EL (cell line): ENCODE measurements at regions not wholly inside any gene's neighbourhood (a gene's known extent, or its start where the extent isn't known, plus 50 kb on each side); places are given as distances from the start of the nearest gene placed in this dataset.
"Not testable (repeated sequence)": the region's sequence is repeated elsewhere in the genome, so short reads cannot be mapped to it uniquely, and the experiment has no call there.

Experiments used
- DNase-seq: peaks from one replicate; pipeline ENCODE4 v3.0.0-alpha.2; 2016

- DNase-seq = no peak
Measured at GRCh38 chr10:21125471-21126228, 228.5 kb upstream of the NEBL start.

- no peak for DNase-seq
Measured at GRCh38 chr10:21122907-21123306, 225.8 kb upstream of the NEBL start.

GRCh38 chr10:21121822-21122221, 224.7 kb upstream of the NEBL start:
- not testable (repeated sequence) for DNase-seq

- no peak for DNase-seq
Measured at GRCh38 chr10:21114683-21115082, 217.6 kb upstream of the NEBL start.

- DNase-seq = no peak
Measured at GRCh38 chr10:21110358-21110757, 213.2 kb upstream of the NEBL start.

GRCh38 chr10:21106931-21107330, 209.8 kb upstream of the NEBL start:
- DNase-seq = not testable (repeated sequence)

GRCh38 chr10:21105331-21105730, 208.2 kb upstream of the NEBL start:
- not testable (repeated sequence) for DNase-seq

GRCh38 chr10:21100871-21101514, 203.9 kb upstream of the NEBL start:
- no peak for DNase-seq

- no peak for DNase-seq
Measured at GRCh38 chr10:21100190-21100589, 203.1 kb upstream of the NEBL start.

GRCh38 chr10:21099291-21100062, 202.4 kb upstream of the NEBL start:
- DNase-seq = no peak

- DNase-seq = no peak
Measured at GRCh38 chr10:21097926-21098355, 200.8 kb upstream of the NEBL start.

GRCh38 chr10:21095494-21096055, 198.5 kb upstream of the NEBL start:
- DNase-seq = no peak

GRCh38 chr10:21095073-21095472, 198.0 kb upstream of the NEBL start:
- no peak for DNase-seq

- DNase-seq = no peak
Measured at GRCh38 chr10:21092683-21093524, 195.8 kb upstream of the NEBL start.

- no peak for DNase-seq
Measured at GRCh38 chr10:21090609-21091082, 193.5 kb upstream of the NEBL start.

- no peak for DNase-seq
Measured at GRCh38 chr10:21087476-21087875, 190.4 kb upstream of the NEBL start.

- no peak for DNase-seq
Measured at GRCh38 chr10:21084700-21085099, 187.6 kb upstream of the NEBL start.

- no peak for DNase-seq
Measured at GRCh38 chr10:21083861-21084260, 186.8 kb upstream of the NEBL start.

GRCh38 chr10:21082206-21082605, 185.1 kb upstream of the NEBL start:
- DNase-seq = no peak

GRCh38 chr10:21080261-21080660, 183.2 kb upstream of the NEBL start:
- DNase-seq = no peak

- no peak for DNase-seq
Measured at GRCh38 chr10:21079330-21079658, 182.2 kb upstream of the NEBL start.
